ENCODE measurements at regions not wholly inside any gene's neighbourhood (a gene's known extent, or its start where the extent isn't known, plus 50 kb on each side); places are given as distances from the start of the nearest gene placed in this dataset.

DNA sequence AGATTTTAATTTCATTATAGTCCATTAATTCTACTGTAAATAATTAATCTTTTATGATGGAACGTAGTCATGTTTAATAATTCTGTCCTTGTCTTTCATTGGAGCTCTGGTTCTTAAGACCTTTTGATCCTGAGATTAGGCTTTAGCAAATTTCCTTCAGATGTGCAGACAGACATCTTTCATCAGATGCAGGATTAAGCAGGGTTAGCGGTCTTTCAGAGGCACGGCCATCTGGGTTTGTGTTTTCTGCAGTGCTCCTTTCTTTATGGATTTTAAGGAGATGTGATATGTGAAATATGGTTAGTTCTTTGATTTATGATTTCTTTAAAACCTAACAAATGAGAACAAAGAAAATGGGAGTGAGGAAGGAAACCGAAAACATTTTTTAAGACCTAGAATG lies 643.9 kb upstream of the SGCG start:
- H3K27ac Mint-ChIP-seq, result no peak overlapping the region
- peaks cover 4% of the 10 kb centered on the region for H3K4me1 Mint-ChIP-seq
- TF ChIP-seq, protein P1, sequence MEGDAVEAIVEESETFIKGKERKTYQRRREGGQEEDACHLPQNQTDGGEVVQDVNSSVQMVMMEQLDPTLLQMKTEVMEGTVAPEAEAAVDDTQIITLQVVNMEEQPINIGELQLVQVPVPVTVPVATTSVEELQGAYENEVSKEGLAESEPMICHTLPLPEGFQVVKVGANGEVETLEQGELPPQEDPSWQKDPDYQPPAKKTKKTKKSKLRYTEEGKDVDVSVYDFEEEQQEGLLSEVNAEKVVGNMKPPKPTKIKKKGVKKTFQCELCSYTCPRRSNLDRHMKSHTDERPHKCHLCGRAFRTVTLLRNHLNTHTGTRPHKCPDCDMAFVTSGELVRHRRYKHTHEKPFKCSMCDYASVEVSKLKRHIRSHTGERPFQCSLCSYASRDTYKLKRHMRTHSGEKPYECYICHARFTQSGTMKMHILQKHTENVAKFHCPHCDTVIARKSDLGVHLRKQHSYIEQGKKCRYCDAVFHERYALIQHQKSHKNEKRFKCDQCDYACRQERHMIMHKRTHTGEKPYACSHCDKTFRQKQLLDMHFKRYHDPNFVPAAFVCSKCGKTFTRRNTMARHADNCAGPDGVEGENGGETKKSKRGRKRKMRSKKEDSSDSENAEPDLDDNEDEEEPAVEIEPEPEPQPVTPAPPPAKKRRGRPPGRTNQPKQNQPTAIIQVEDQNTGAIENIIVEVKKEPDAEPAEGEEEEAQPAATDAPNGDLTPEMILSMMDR (IDR thresholded peaks at IDR 0.05; ENCODE audit: unreplicated experiment), result no peak
- no peak overlapping the region for H3K4me3 Mint-ChIP-seq
- no peaks in the 10 kb centered on the region for H3K27me3 Mint-ChIP-seq (ENCODE audit: low read depth)
- DNase-seq (ENCODE audit: low spot score in 2 of 2, unreplicated experiment in 2 of 2), result no peak
- H3K9me3 Mint-ChIP-seq, result peaks cover 15% of the 10 kb centered on the region
- peaks cover 3% of the 10 kb centered on the region for H3K36me3 Mint-ChIP-seq

DNA sequence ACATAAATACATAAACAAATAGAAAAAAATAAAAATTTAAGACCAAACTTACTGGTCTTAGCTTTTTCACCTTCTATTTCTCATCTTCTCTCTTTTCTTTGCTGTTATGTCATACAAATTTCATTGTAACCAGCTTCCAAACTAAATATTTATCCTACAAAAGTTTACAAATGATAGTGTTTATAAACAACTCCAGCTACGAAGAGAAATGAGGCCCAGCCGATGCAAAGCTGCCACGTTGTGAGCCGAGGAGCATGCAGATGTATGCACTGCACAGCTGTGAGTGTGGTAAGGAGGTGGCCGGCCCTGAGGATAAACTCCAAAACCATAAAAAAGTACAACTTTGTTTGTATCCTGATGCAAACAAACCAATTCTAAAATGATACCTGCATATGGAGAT lies 642.4 kb upstream of the SGCG start:
- no peaks in the 10 kb centered on the region for H3K27me3 Mint-ChIP-seq (ENCODE audit: low read depth)
- DNase-seq (ENCODE audit: low spot score in 2 of 2, unreplicated experiment in 2 of 2), result no peak
- peaks cover 2% of the 10 kb centered on the region for H3K36me3 Mint-ChIP-seq
- no peak overlapping the region for H3K4me3 Mint-ChIP-seq
- no peak overlapping the region for H3K27ac Mint-ChIP-seq
- peaks cover 4% of the 10 kb centered on the region for H3K4me1 Mint-ChIP-seq
- TF ChIP-seq, protein P1 (IDR thresholded peaks at IDR 0.05; ENCODE audit: unreplicated experiment), result no peak
- H3K9me3 Mint-ChIP-seq, result peaks cover 8% of the 10 kb centered on the region

DNA sequence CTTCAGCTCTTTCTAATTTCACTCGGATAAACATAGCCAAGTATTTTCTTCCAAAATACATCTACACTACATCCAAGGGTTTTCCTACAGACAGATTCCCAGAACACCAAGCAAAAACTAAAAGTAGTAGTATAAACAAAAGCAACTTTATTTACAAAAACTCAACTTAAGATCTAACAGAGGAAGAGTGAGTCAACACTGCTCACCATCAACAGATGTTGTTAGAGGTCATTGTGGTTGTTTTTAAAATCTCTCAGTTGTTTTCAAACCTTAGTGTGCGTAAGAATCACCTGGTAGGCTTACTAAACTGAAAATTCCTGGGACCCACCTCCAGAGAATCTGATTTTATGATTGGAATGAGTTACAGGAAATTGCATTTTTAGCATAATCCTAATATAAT lies 631.7 kb upstream of the SGCG start:
- TF ChIP-seq, protein P1 (IDR thresholded peaks at IDR 0.05; ENCODE audit: unreplicated experiment), result no peak
- Mint-ChIP-seq H3K4me1 (no peaks in the 10 kb centered on the region), H3K36me3 (peaks cover 16% of the 10 kb centered on the region)

DNA sequence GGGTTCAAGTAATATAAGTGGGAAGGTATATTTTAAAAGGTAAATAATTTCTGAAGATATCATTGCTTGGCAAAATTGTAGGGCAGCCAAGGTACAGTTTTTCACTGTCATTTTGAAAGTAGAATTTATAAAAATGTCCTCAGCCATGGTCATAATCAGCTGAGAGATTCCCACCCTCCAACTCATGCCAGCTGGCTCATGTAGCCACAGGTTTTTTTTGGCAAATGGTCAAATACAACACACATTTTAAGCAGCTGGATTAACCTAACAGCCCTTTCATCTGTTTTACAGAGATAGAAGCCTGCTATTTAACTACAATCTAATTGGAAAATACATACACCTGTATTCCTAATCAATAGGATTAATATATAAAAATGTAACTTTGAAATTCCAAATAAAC lies 619.2 kb upstream of the SGCG start:
- Mint-ChIP-seq H3K4me3 (no peak overlapping the region), H3K9me3 (peaks cover 26% of the 10 kb centered on the region), H3K36me3 (peaks cover 15% of the 10 kb centered on the region), H3K4me1 (peaks cover 16% of the 10 kb centered on the region), H3K27me3 (ENCODE audit: low read depth) (no peaks in the 10 kb centered on the region), H3K27ac (no peak overlapping the region)
- TF ChIP-seq, protein P1 (IDR thresholded peaks at IDR 0.05; ENCODE audit: unreplicated experiment), result no peak
- no peak for DNase-seq (ENCODE audit: low spot score in 2 of 2, unreplicated experiment in 2 of 2)

More for the DNA sequence above, 631.7 kb upstream of the SGCG start:
- no peak for DNase-seq (ENCODE audit: low spot score in 2 of 2, unreplicated experiment in 2 of 2)
- H3K27ac Mint-ChIP-seq, result no peak overlapping the region
- H3K9me3 Mint-ChIP-seq, result peaks cover 48% of the 10 kb centered on the region
- no peak overlapping the region for H3K4me3 Mint-ChIP-seq
- H3K27me3 Mint-ChIP-seq (ENCODE audit: low read depth), result no peaks in the 10 kb centered on the region

DNA sequence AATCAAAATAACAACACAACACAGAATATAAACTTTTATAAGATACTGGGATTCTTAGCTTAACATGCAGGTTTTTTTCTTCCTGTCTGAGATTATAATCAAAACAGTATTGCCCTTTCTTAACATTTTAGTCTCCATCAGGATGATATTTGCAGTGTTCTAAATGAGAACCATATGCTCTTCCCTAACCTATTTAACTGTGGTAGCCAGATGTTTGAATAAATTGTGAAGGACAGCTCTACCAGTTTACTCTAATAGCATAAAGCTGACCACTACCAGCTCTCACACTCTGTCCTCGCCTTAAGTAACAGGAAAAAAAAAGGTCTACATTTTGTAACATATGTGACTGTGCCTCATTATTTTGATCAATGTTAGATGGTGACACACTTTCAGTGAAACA lies 618.7 kb upstream of the SGCG start:
- Mint-ChIP-seq H3K4me3 (no peak overlapping the region), H3K27me3 (ENCODE audit: low read depth) (no peaks in the 10 kb centered on the region), H3K27ac (peak overlapping the region; percentile 68), H3K36me3 (peaks cover 15% of the 10 kb centered on the region), H3K9me3 (peaks cover 24% of the 10 kb centered on the region), H3K4me1 (peaks cover 16% of the 10 kb centered on the region)
- DNase-seq (ENCODE audit: low spot score in 2 of 2, unreplicated experiment in 2 of 2), result no peak
- TF ChIP-seq, protein P1 (IDR thresholded peaks at IDR 0.05; ENCODE audit: unreplicated experiment), result no peak

DNA sequence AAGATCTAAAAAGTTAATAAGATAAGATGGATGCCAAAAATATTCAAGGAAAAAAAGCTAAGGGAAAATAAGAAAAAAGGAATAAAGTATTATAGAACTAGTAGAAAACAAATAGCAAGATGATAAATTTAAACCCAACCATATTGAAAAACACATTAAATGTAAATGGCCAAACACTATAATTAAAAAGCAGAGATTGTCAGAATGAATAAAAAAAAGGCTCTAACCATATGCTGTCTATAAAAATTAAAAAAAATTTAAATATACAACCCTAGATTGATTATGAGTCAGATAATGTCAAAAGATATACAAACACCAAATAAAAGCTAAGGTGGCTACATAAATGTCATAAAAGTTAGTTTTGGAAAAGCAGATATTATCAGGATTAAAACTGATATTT lies 617.5 kb upstream of the SGCG start:
- Mint-ChIP-seq H3K27ac (no peak overlapping the region), H3K36me3 (peaks cover 15% of the 10 kb centered on the region), H3K9me3 (peaks cover 24% of the 10 kb centered on the region), H3K4me3 (no peak overlapping the region), H3K4me1 (peaks cover 16% of the 10 kb centered on the region), H3K27me3 (ENCODE audit: low read depth) (no peaks in the 10 kb centered on the region)
- TF ChIP-seq, protein P1 (IDR thresholded peaks at IDR 0.05; ENCODE audit: unreplicated experiment), result no peak
- DNase-seq (ENCODE audit: low spot score in 2 of 2, unreplicated experiment in 2 of 2), result no peak

All from mesothelial cell of epicardium (in vitro differentiated cells).